ENCODE measurements at regions not wholly inside any gene's neighbourhood (a gene's known extent, or its start where the extent isn't known, plus 50 kb on each side); places are given as distances from the start of the nearest gene placed in this dataset.
"Not testable (repeated sequence)": the region's sequence is repeated elsewhere in the genome, so short reads cannot be mapped to it uniquely, and the experiment has no call there.

- DNase-seq (ENCODE audit: low read depth), result no peak
Observed at GRCh38 chr15:62218841-62219240, 53.8 kb upstream of the C2CD4B start.

- no peak for DNase-seq (ENCODE audit: low read depth)
Observed at GRCh38 chr15:62219799-62220198, 54.7 kb upstream of the C2CD4B start.

- DNase-seq (ENCODE audit: low read depth), result no peak
Observed at GRCh38 chr15:62223020-62223419, 57.9 kb upstream of the C2CD4B start.

- DNase-seq (ENCODE audit: low read depth), result no peak
Observed at GRCh38 chr15:62228604-62229003, 63.5 kb upstream of the C2CD4B start.

DNA sequence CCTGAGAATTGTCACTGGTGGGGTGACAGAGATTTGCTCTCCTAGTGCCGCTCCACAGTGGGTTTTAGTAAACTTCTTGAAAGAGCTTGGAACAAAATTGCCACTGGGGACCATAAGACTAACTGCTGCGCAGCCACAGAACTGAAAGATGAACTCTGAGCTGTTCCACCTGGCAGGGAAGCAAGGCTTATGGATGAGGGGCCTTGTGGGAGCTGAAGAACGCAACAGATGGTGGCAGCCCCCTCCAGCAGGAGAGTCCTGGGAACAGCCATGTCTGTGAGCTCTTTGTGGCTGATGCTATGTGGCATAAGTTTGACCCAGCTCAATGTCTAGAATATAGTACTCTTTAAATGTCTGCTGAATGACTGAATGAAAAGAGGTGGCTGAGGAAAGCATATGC is 66.8 kb upstream of the C2CD4B start:
- DNase-seq (ENCODE audit: low read depth), result no peak

DNA sequence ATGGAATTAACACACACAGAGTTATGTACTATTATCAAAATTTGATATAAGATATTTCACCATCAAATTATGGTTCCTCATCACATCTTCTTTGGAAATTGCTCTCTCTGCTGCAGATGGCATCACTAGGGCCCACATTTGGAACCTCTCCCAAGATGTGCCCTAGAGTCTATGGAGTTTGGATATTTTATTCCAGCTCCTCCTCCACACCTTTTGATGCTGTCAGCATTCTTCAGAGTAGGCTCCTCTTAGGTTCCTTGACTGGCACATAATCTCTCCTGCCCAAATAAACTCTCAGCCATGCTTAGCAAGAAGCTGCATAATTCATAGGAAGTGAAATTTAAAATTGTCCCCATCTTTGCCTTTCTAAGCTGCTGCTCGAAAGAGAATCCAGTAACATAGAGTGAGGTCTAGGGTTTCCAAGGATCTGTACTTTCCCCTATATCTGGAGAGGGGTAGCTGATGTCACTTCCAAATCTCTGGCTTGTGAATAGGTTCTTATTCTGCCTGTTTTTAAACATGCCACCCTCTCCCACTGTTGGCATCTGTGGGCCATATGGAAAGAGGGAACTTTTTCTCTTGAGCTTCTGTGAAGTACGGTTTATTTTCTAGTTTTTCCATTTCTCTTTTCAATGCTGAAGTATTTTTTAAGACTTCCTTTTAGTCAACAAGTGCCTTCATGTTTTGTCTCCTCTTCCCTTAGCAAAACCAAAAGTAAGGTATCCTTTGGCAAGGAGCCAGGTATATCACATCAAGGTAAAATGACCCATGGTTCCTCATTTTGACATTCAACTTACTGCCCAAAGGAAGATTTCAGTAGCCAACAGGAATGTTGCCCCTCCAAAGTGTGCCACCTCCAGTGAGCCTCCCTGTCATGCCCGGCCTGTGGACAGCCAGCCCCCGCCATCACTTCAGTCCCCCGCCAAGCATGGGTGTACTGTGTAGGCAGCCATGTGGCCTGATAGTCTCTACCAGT is 75.3 kb upstream of the C2CD4B start:
- DNase-seq (ENCODE audit: low read depth), result no peak

DNA sequence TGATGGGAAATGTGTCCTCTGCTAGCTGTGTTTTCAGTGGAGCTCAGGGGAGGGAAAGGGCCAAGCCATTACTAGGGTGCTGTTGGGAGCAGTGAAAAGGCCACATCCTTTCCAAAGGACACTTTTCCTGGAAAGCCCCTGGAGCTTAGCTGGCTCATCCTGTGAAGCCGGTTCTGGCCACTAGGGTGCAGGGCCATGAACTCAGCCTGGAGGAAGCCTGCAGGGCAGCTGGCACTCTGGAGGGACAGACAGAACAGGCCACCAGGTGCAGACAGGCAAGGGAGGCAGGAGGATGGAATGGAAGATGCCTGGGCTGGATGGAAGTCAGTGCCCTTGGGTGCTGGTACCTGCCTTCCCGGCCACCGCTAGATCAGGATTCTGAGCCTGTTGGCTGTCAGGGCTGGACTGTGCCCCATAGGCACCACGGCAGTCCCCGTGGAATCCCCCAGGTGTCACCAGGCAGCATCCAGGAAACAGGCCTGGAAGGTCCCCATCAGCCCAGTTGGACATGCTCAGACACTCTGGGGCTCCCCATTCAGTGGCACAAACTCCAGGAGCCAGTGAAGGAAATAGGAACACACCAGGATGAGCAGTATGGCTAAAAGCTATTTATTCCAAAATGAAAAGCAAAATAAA is 76.2 kb upstream of the C2CD4B start:
- DNase-seq (ENCODE audit: low read depth), result no peak

DNA sequence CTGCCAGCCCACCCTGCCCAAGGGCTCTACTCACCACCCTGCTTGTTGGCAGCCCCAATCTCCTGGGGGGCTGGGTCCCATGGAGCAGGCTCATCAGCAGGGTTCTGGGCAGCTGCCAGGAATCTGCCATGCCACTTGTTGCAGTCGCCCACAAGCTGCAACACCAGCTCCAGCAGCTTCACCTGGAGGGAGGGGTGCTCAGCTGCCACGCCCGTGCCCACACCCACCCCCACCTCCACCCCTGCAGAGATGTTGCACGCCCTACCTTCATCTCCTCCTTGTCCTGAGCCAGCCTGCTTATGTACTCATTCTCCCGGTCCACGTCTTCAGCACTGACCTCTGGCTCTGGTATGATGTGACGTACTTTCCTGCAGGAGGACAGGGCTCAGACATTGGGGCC is 77.9 kb upstream of the C2CD4B start:
- DNase-seq (ENCODE audit: low read depth), result no peak

- no peak for DNase-seq (ENCODE audit: low read depth)
Observed at GRCh38 chr15:62244762-62245161, 79.7 kb upstream of the C2CD4B start.

GRCh38 chr15:62248277-62248984 is 83.3 kb upstream of the C2CD4B start:
- DNase-seq (ENCODE audit: low read depth), result no peak

GRCh38 chr15:62249501-62249900 is 84.4 kb upstream of the C2CD4B start:
- no peak for DNase-seq (ENCODE audit: low read depth)

GRCh38 chr15:62250186-62250585 is 85.1 kb upstream of the C2CD4B start:
- DNase-seq (ENCODE audit: low read depth), result no peak

DNA sequence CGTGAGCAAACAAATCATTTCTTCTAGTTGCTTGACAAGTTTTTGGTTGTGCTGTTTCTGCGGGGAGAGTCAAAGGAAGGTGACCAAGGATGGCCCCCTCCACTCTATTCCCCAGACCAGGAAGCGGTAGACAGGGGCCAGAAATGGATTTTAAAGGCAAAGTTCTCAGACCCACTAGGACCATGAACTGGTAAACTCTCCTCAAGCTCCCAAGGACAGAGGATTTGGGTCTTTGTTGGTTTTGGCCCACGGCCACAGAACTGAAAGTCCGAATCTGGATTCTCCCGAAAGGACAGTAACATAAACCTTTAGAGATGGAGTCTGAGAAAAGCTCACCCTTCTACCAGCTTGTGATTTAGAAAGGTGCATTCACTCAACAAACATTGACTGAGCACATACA is 85.9 kb upstream of the C2CD4B start:
- no peak for DNase-seq (ENCODE audit: low read depth)

- DNase-seq (ENCODE audit: low read depth), result no peak
Observed at GRCh38 chr15:62253294-62253693, 88.2 kb upstream of the C2CD4B start.

GRCh38 chr15:62254137-62254934 is 89.3 kb upstream of the C2CD4B start:
- peak; percentile 61 for DNase-seq (ENCODE audit: low read depth)

- DNase-seq (ENCODE audit: low read depth), result not testable (repeated sequence)
Observed at GRCh38 chr15:62256430-62256829, 91.3 kb upstream of the C2CD4B start.

DNA sequence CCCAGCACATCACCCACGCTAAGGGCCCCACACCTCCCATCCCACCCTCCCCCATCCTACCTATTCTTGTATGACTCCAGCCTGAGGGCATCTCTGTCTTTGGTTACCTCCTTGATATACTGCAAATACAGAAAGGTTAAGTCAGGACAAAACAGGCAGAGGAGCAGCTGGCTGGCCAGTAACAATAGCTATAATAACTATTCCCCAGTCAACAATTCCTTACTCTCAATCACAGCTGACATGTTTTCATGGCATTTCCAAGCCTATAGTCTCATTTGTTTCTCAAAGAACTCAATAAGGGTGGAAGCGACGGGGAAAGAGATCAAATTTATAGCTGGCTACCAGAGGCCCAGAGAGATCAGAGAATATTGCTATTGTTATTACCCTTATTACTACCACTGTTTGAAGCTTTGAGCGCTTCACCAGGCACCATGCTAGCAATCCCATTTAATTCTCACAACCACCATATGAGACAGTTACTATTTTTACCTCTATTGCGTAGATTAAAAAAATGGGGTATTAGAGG is 93.0 kb upstream of the C2CD4B start:
- no peak for DNase-seq (ENCODE audit: low read depth)

- no peak for DNase-seq (ENCODE audit: low read depth)
Observed at GRCh38 chr15:62262305-62262941, 97.3 kb upstream of the C2CD4B start.

DNA sequence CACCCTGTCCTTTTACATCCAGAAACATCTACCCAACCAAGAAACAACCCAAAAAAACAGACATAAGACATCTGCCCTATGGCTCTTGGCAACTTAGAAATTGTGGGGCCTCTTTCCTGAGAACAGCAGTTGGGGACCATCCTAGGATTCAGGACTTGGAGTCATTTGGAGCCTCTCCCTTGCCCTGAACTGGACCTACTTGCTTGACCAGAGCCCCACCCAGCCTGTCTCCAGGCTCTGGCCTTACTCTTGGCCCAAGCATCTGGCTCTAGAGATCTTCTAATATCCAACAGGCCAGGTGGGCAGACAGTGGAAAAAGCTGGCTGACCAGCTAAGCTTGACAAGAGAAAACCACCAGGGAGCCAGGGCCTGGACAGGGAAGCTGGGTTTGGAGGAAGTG is 99.1 kb upstream of the C2CD4B start:
- no peak for DNase-seq (ENCODE audit: low read depth)

GRCh38 chr15:62269504-62269903 is 104.4 kb upstream of the C2CD4B start:
- no peak for DNase-seq (ENCODE audit: low read depth)

GRCh38 chr15:62270216-62270921 is 105.3 kb upstream of the C2CD4B start:
- DNase-seq (ENCODE audit: low read depth), result no peak

Measured in activated T-helper 9 cell treated with anti-CD3 and anti-CD28 coated beads, Interleukin-2, amount 50 U/mL, for 16 hours (primary cell).